ENCODE measurements at regions not wholly inside any gene's neighbourhood (a gene's known extent, or its start where the extent isn't known, plus 50 kb on each side); places are given as distances from the start of the nearest gene placed in this dataset.

GRCh38 chr1:97976801-97977200 lies 56.0 kb upstream of the DPYD start:
- ChIA-PET POLR2A (no interaction called here), CTCF (interaction anchor here (0.6 to 1.2 kb wide), 2 partner anchors 11 to 135 kb away, joined by 3 read pairs; no protein-coding TSS in a partner anchor)

More at GRCh38 chr1:97976801-97977200, 56.0 kb upstream of the DPYD start:
- no peaks in the 10 kb centered on the region for H3K27me3 ChIP-seq (replicated peaks in 2 of 5; ENCODE audit: control insufficient read depth in 4 of 5, insufficient read depth in 5 of 5, low read length in 4 of 5)
- H3K9me3 ChIP-seq (ENCODE audit: control extremely low read depth in 1 of 5, control insufficient read depth in 4 of 5, insufficient read depth in 2 of 5, low read depth in 1 of 5, low read length in 4 of 5) = no peaks in the 10 kb centered on the region
- no peak overlapping the region for H3K4me3 ChIP-seq (ENCODE audit: control insufficient read depth in 1 of 7, extremely low read depth in 1 of 7, insufficient read depth in 4 of 7, low read depth in 2 of 7, low read length in 6 of 7)
- H3K4me1 ChIP-seq (ENCODE audit: control extremely low read depth in 1 of 4, control insufficient read depth in 4 of 4, insufficient read depth in 4 of 4, low read length in 3 of 4) = no peaks in the 10 kb centered on the region
- DNase-seq = no peak
- H3K27ac ChIP-seq (ENCODE audit: insufficient read depth in 1 of 2, low read depth in 1 of 2, low read length in 2 of 2, poor library complexity in 1 of 2, severe bottlenecking in 2 of 2) = no peak overlapping the region
- H3K36me3 ChIP-seq (ENCODE audit: control insufficient read depth in 4 of 4, insufficient read depth in 4 of 4, low read length in 3 of 4) = no peaks in the 10 kb centered on the region

Measured in common myeloid progenitor, CD34-positive (primary cell).